Endothelial cell of umbilical vein (primary cell): ENCODE measurements at regions not wholly inside any gene's neighbourhood (a gene's known extent, or its start where the extent isn't known, plus 50 kb on each side); places are given as distances from the start of the nearest gene placed in this dataset.

Experiments used
- BruUV-seq: library from RNA; stranded (reverse); fragments of 400-500 nt; replicated peaks from 2 replicates; lab custom pipeline; 2021; lab: Mats Ljungman, UMichigan
- CTCF ChIA-PET: fragments of 300-600, 350-600 bp; sonication (Branson Sonifier 250); formaldehyde crosslinking; loops from one replicate; lab custom pipeline; 2021; ENCODE audit warnings: antibody characterized with exemption, inconsistent platforms; lab: Charles Lee
- POLR2A ChIA-PET: fragments of 300-600, 350-600 bp; sonication (Branson Sonifier 250); formaldehyde crosslinking; loops from one replicate; lab custom pipeline; 2021; ENCODE audit warnings: antibody characterized with exemption, inconsistent platforms; lab: Charles Lee
- DNase-seq: peaks from one replicate; pipeline ENCODE4 v3.0.0-alpha.2; 2011; ENCODE audit warnings: low read depth, low spot score
- FAIRE-seq: peaks from 2 replicates; lab custom pipeline; 2011; peaks lifted over from hg19 to GRCh38; lab: Jason Lieb, UNC
- H2AFZ ChIP-seq: 2 replicates; pipeline ENCODE4 v1.6.0; 2012; ENCODE audit warnings: low read depth, low read length, control low read depth, inconsistent platforms
- H3K27ac ChIP-seq: 2 replicates; pipeline ENCODE4 v1.5.1; 2011; ENCODE audit warnings: low read depth, mild to moderate bottlenecking, control low read depth, low read length, moderate library complexity; ENCODE audit not compliant: insufficient read depth
- H3K27me3 ChIP-seq, 2 experiments: 2 replicates each; pipeline versions ENCODE4 v1.6.0 to v1.6.1; 2011; ENCODE audit warnings: low read length in 2 of 2, mixed read lengths in 1 of 2; ENCODE audit not compliant: control insufficient read depth in 2 of 2, insufficient read depth in 2 of 2
- H3K36me3 ChIP-seq, 2 experiments: 2 replicates in 1 of 2; 3 replicates in 1 of 2; pipeline ENCODE4 v1.5.1; 2011; ENCODE audit warnings: low read length in 2 of 2, mild to moderate bottlenecking in 1 of 2, moderate library complexity in 1 of 2; ENCODE audit not compliant: control insufficient read depth in 2 of 2, insufficient read depth in 2 of 2; ENCODE audit errors: extremely low read depth in 1 of 2
- H3K4me1 ChIP-seq: 3 replicates; pipeline ENCODE4 v1.5.1; 2011; ENCODE audit warnings: mild to moderate bottlenecking, low read length; ENCODE audit not compliant: control insufficient read depth, insufficient read depth; ENCODE audit errors: extremely low read depth
- H3K4me2 ChIP-seq: 2 replicates; pipeline ENCODE4 v1.6.1; 2011; ENCODE audit warnings: low read length, control low read depth, mixed read lengths; ENCODE audit not compliant: insufficient read depth
- H3K4me3 ChIP-seq, 3 experiments: fragments of 200-600 bp in 1 of 3; sonication (generic), shearing (Covaris generic) in 1 of 3; replicated peaks in 1 of 3; 2 replicates each; pipeline ENCODE4 v1.5.1; 2011 to 2016; ENCODE audit warnings: control low read depth in 3 of 3, low read length in 3 of 3, mild to moderate bottlenecking in 2 of 3, inconsistent platforms in 1 of 3, low read depth in 1 of 3, moderate library complexity in 1 of 3; ENCODE audit not compliant: insufficient read depth in 1 of 3
- H3K79me2 ChIP-seq: 2 replicates; pipeline ENCODE4 v1.6.0; 2012; ENCODE audit warnings: low read length, inconsistent platforms; ENCODE audit not compliant: control insufficient read depth, insufficient read depth
- H3K9ac ChIP-seq: replicated peaks from 2 replicates; pipeline ENCODE3; 2011; ENCODE audit warnings: low read length, control low read depth; ENCODE audit not compliant: insufficient read depth; ENCODE audit errors: extremely low read depth
- H3K9me1 ChIP-seq: replicated peaks from 3 replicates; pipeline ENCODE4 v1.6.0; 2011; ENCODE audit warnings: mild to moderate bottlenecking, low read length; ENCODE audit not compliant: control insufficient read depth, insufficient read depth; ENCODE audit errors: extremely low read depth
- H3K9me3 ChIP-seq: replicated peaks from 2 replicates; pipeline ENCODE4 v1.5.1; 2012; ENCODE audit warnings: low read length, inconsistent platforms; ENCODE audit not compliant: control insufficient read depth, insufficient read depth
- H4K20me1 ChIP-seq: replicated peaks from 2 replicates; pipeline ENCODE3; 2011; ENCODE audit warnings: mild to moderate bottlenecking, low read length; ENCODE audit not compliant: control insufficient read depth, insufficient read depth; ENCODE audit errors: extremely low read depth
- GATA2 ChIP-seq: IDR thresholded peaks from 2 replicates; pipeline ENCODE4 v1.7.0; 2011; ENCODE audit warnings: low read depth, mild to moderate bottlenecking, moderate library complexity, mixed read lengths, low read length; ENCODE audit not compliant: insufficient read length, insufficient read depth
- JUN ChIP-seq: IDR thresholded peaks from 2 replicates; pipeline ENCODE4 v1.6.1; 2011; ENCODE audit warnings: borderline replicate concordance, low read depth; ENCODE audit not compliant: insufficient read length, insufficient read depth
- POLR2A ChIP-seq: IDR thresholded peaks from 2 replicates; pipeline ENCODE4 v1.6.1; 2012; ENCODE audit warnings: low read depth, mild to moderate bottlenecking, control low read depth, low read length
- POLR2AphosphoS5 ChIP-seq: IDR thresholded peaks from 2 replicates; pipeline ENCODE4 v1.6.1; 2012; ENCODE audit warnings: low read depth, mild to moderate bottlenecking, control low read depth, low read length, moderate library complexity; ENCODE audit not compliant: insufficient read depth
- dilution Hi-C: fragments of 300-500 bp; cut with MboI; formaldehyde crosslinking; loops from one replicate; pipeline ENCODE4 v1.15.0; 2019; ENCODE audit warnings: low sequenced_read_pairs; ENCODE audit not compliant: extremely low pct_ligation_motif_present
- intact Hi-C: fragments of 100-400 bp; cut with micrococcal nuclease; formaldehyde crosslinking; loops from one replicate; pipeline ENCODE4 v1.10.0; 2022

GRCh38 chr11:115572551-115572950 lies 68.3 kb upstream of the CADM1 start:
- Histone ChIP-seq H3K79me2 (no peaks in the 10 kb centered on the region), H3K4me1 (no peaks in the 10 kb centered on the region), H3K27me3 (no peaks in the 10 kb centered on the region), H3K9me1 (no peaks in the 10 kb centered on the region), H3K9me3 (no peaks in the 10 kb centered on the region), H3K4me3 (no peak overlapping the region), H3K4me2 (no peak overlapping the region), H3K9ac (no peak overlapping the region), H3K27ac (no peak overlapping the region), H4K20me1 (no peaks in the 10 kb centered on the region), H2AFZ (no peak overlapping the region), H3K36me3 (no peaks in the 10 kb centered on the region)
- POLR2A ChIA-PET = no interaction called here
- intact Hi-C loops = no loop called here
- CTCF ChIA-PET = no interaction called here
- no peak for TF ChIP-seq POLR2AphosphoS5
- TF ChIP-seq POLR2A = no peak
- no peak for TF ChIP-seq GATA2
- dilution Hi-C loops = no loop called here
- DNase-seq = no peak
- BruUV-seq = no TSS peak
- no peak for FAIRE-seq

GRCh38 chr11:115566180-115566764 lies 62.1 kb upstream of the CADM1 start:
- no peaks in the 10 kb centered on the region for H3K9me3 ChIP-seq
- H3K9me1 ChIP-seq = no peaks in the 10 kb centered on the region
- no peak overlapping the region for H3K9ac ChIP-seq
- no peaks in the 10 kb centered on the region for H3K36me3 ChIP-seq
- FAIRE-seq (no peak), DNase-seq (no peak)
- H2AFZ ChIP-seq = no peak overlapping the region
- ChIA-PET POLR2A (no interaction called here), CTCF (no interaction called here)
- H3K27me3 ChIP-seq = no peaks in the 10 kb centered on the region
- no peak for TF ChIP-seq JUN
- no peak for TF ChIP-seq POLR2AphosphoS5
- intact Hi-C loops (no loop called here), dilution Hi-C loops (no loop called here)
- BruUV-seq = no TSS peak
- H3K4me2 ChIP-seq = no peak overlapping the region
- H3K4me1 ChIP-seq = no peaks in the 10 kb centered on the region
- no peaks in the 10 kb centered on the region for H3K79me2 ChIP-seq
- H3K4me3 ChIP-seq = no peak overlapping the region
- H4K20me1 ChIP-seq = no peaks in the 10 kb centered on the region
- H3K27ac ChIP-seq = no peak overlapping the region
